ENCODE measurements at regions not wholly inside any gene's neighbourhood (a gene's known extent, or its start where the extent isn't known, plus 50 kb on each side); places are given as distances from the start of the nearest gene placed in this dataset.

GRCh38 chr2:6287406-6287805, 578.3 kb downstream of the CMPK2 start:
- DNase-seq, result no peak
- no peak for TF ChIP-seq CTCF (IDR thresholded peaks at IDR 0.05)
- Mint-ChIP-seq H3K9me3 (peaks cover 16% of the 10 kb centered on the region), H3K36me3 (ENCODE audit: low read depth) (peaks cover 14% of the 10 kb centered on the region), H3K4me1 (peaks cover 21% of the 10 kb centered on the region), H3K27me3 (ENCODE audit: low read depth, poor library complexity) (no peaks in the 10 kb centered on the region), H3K27ac (no peak overlapping the region), H3K4me3 (no peak overlapping the region)

GRCh38 chr2:6288791-6289190, 576.9 kb downstream of the CMPK2 start:
- no peaks in the 10 kb centered on the region for H3K27me3 Mint-ChIP-seq (ENCODE audit: low read depth, poor library complexity)
- no peak for TF ChIP-seq CTCF (IDR thresholded peaks at IDR 0.05)
- H3K4me3 Mint-ChIP-seq, result no peak overlapping the region
- peaks cover 21% of the 10 kb centered on the region for H3K4me1 Mint-ChIP-seq
- H3K27ac Mint-ChIP-seq, result no peak overlapping the region
- peaks cover 16% of the 10 kb centered on the region for H3K36me3 Mint-ChIP-seq (ENCODE audit: low read depth)
- peaks cover 30% of the 10 kb centered on the region for H3K9me3 Mint-ChIP-seq
- DNase-seq, result no peak

- no peak for TF ChIP-seq CTCF (IDR thresholded peaks at IDR 0.05)
- Mint-ChIP-seq H3K36me3 (ENCODE audit: low read depth) (peaks cover 22% of the 10 kb centered on the region), H3K4me1 (peaks cover 21% of the 10 kb centered on the region), H3K4me3 (no peak overlapping the region), H3K9me3 (peaks cover 40% of the 10 kb centered on the region), H3K27me3 (ENCODE audit: low read depth, poor library complexity) (no peaks in the 10 kb centered on the region), H3K27ac (no peak overlapping the region)
- no peak for DNase-seq
These were observed 575.3 kb downstream of the CMPK2 start for GRCh38 chr2:6290217-6291015.

GRCh38 chr2:6294791-6295190, 570.9 kb downstream of the CMPK2 start:
- Mint-ChIP-seq H3K27ac (no peak overlapping the region), H3K4me3 (no peak overlapping the region), H3K27me3 (ENCODE audit: low read depth, poor library complexity) (peaks cover 7% of the 10 kb centered on the region), H3K9me3 (peaks cover 40% of the 10 kb centered on the region), H3K4me1 (peaks cover 12% of the 10 kb centered on the region), H3K36me3 (ENCODE audit: low read depth) (peaks cover 22% of the 10 kb centered on the region)
- DNase-seq, result no peak
- no peak for TF ChIP-seq CTCF (IDR thresholded peaks at IDR 0.05)

GRCh38 chr2:6297238-6297637, 568.5 kb downstream of the CMPK2 start:
- Mint-ChIP-seq H3K9me3 (peaks cover 30% of the 10 kb centered on the region), H3K27me3 (ENCODE audit: low read depth, poor library complexity) (peaks cover 7% of the 10 kb centered on the region), H3K4me1 (no peaks in the 10 kb centered on the region), H3K4me3 (no peak overlapping the region), H3K36me3 (ENCODE audit: low read depth) (peaks cover 9% of the 10 kb centered on the region), H3K27ac (no peak overlapping the region)
- no peak for DNase-seq
- TF ChIP-seq CTCF (IDR thresholded peaks at IDR 0.05), result no peak

- Mint-ChIP-seq H3K27ac (no peak overlapping the region), H3K9me3 (peaks cover 4% of the 10 kb centered on the region), H3K36me3 (ENCODE audit: low read depth) (no peaks in the 10 kb centered on the region), H3K27me3 (ENCODE audit: low read depth, poor library complexity) (peaks cover 13% of the 10 kb centered on the region), H3K4me1 (no peaks in the 10 kb centered on the region), H3K4me3 (no peak overlapping the region)
- TF ChIP-seq CTCF (IDR thresholded peaks at IDR 0.05), result no peak
- no peak for DNase-seq
These were observed 564.3 kb downstream of the CMPK2 start for GRCh38 chr2:6301426-6301825.
